HepG2 (cell line): ENCODE measurements at regions not wholly inside any gene's neighbourhood (a gene's known extent, or its start where the extent isn't known, plus 50 kb on each side); places are given as distances from the start of the nearest gene placed in this dataset.

Experiments used
- ATAC-seq: fragments of 200-7000 bp; cut with Tn5 transposase; 3 replicates; pipeline ENCODE4 v1.9.1; 2020; ENCODE audit warnings: mild to moderate bottlenecking, moderate library complexity
- BruUV-seq: library from RNA; stranded (reverse); fragments of 400-500 nt; replicated peaks from 2 replicates; lab custom pipeline; 2021; lab: Mats Ljungman, UMichigan
- CTCF ChIA-PET: fragments of 300-600 bp; formaldehyde crosslinking; extraction: SDS; loops from one replicate; lab custom pipeline; 2021; ENCODE audit warnings: low total read pairs, inconsistent platforms, low intra/inter-chr PET ratio; lab: Yijun Ruan, JAX
- POLR2A ChIA-PET: fragments of 350-600 bp; sonication (Branson Sonifier 250); formaldehyde crosslinking; loops from one replicate; lab custom pipeline; 2020; ENCODE audit warnings: antibody characterized with exemption, inconsistent platforms; lab: Yijun Ruan, JAX
- DNase-seq: peaks from one replicate; pipeline ENCODE4 v3.0.0-alpha.2; 2015; ENCODE audit warnings: low spot score
- FAIRE-seq: peaks from 3 replicates; lab custom pipeline; 2011; peaks lifted over from hg19 to GRCh38; lab: Jason Lieb, UNC
- H2AFZ ChIP-seq: one replicate; pipeline ENCODE4 v1.6.1; 2011; ENCODE audit warnings: low read length, inconsistent platforms
- H3K27ac ChIP-seq: fragments of 300-600 bp; 3 replicates; pipeline ENCODE4 v1.8.0; 2011; ENCODE audit warnings: mixed run types, mild to moderate bottlenecking, mixed read lengths, low read length, inconsistent platforms; ENCODE audit not compliant: insufficient read depth; ENCODE audit errors: extremely low read length
- H3K27me3 ChIP-seq, 2 experiments: fragments of 200-600 bp in 1 of 2; 2 replicates in 1 of 2; 3 replicates in 1 of 2; pipeline versions ENCODE4 v1.6.0 to v1.8.0; 2011; ENCODE audit warnings: low read length in 2 of 2, mild to moderate bottlenecking in 2 of 2, moderate library complexity in 2 of 2, inconsistent platforms in 1 of 2; ENCODE audit not compliant: insufficient read depth in 2 of 2, control insufficient read depth in 1 of 2
- H3K36me3 ChIP-seq, 2 experiments: fragments of 200-600 bp in 1 of 2; replicated peaks in 1 of 2; 2 replicates in 1 of 2; 3 replicates in 1 of 2; pipeline versions ENCODE4 v1.5.1 to v1.8.0; 2011; ENCODE audit warnings: low read length in 2 of 2, inconsistent platforms in 1 of 2; ENCODE audit not compliant: insufficient read depth in 2 of 2, control insufficient read depth in 1 of 2
- H3K4me1 ChIP-seq: 2 replicates; pipeline ENCODE4 v1.5.1; 2012; ENCODE audit warnings: low read length, inconsistent platforms; ENCODE audit not compliant: insufficient read depth
- H3K4me2 ChIP-seq: 2 replicates; pipeline ENCODE4 v1.6.0; 2011; ENCODE audit warnings: low read depth, low read length, inconsistent platforms
- H3K4me3 ChIP-seq, 3 experiments: fragments of 200-600 bp in 1 of 3; sonication (generic), shearing (Covaris generic) in 1 of 3; replicated peaks in 1 of 3; 2 replicates each; pipeline ENCODE4 v1.5.1; 2011 to 2016; ENCODE audit warnings: low read length in 3 of 3, inconsistent platforms in 2 of 3, low read depth in 2 of 3, mild to moderate bottlenecking in 2 of 3, control low read depth in 1 of 3, mixed read lengths in 1 of 3; ENCODE audit not compliant: insufficient read depth in 1 of 3
- H3K79me2 ChIP-seq: one replicate; pipeline ENCODE4 v1.6.1; 2011; ENCODE audit warnings: low read length, inconsistent platforms; ENCODE audit not compliant: insufficient read depth
- H3K9ac ChIP-seq: 2 replicates; pipeline ENCODE4 v1.6.0; 2011; ENCODE audit warnings: mild to moderate bottlenecking, low read depth, low read length, inconsistent platforms; ENCODE audit not compliant: insufficient read depth
- H3K9me3 ChIP-seq: 2 replicates; pipeline ENCODE4 v1.5.1; 2012; ENCODE audit warnings: mild to moderate bottlenecking, low read length
- H4K20me1 ChIP-seq: 2 replicates; pipeline ENCODE4 v1.6.0; 2011; ENCODE audit warnings: inconsistent platforms, mild to moderate bottlenecking, low read length, moderate library complexity; ENCODE audit not compliant: insufficient read depth
- HMGA1 ChIP-seq: sonication (generic); formaldehyde crosslinking; conservative IDR thresholded peaks from 2 replicates; pipeline ENCODE4 v1.4.0; 2020; ENCODE audit warnings: missing genetic modification reagents
- NKX3-1 ChIP-seq: sonication (generic); formaldehyde crosslinking; IDR thresholded peaks from 2 replicates; pipeline ENCODE4 v1.5.0; 2020; ENCODE audit warnings: missing genetic modification reagents
- SIX4 ChIP-seq: sonication (generic); formaldehyde crosslinking; IDR thresholded peaks from 2 replicates; pipeline ENCODE4 v1.4.0; 2020; ENCODE audit warnings: missing genetic modification reagents
- ZMYM2 ChIP-seq: sonication (generic); formaldehyde crosslinking; IDR thresholded peaks from 2 replicates; pipeline ENCODE4 v1.8.0; 2022; ENCODE audit warnings: mild to moderate bottlenecking, missing genetic modification reagents
- ZMYM3 ChIP-seq: sonication (generic); formaldehyde crosslinking; IDR thresholded peaks from 2 replicates; pipeline ENCODE4 v1.5.1; 2020; ENCODE audit warnings: mild to moderate bottlenecking, missing genetic modification reagents
- ZNF263 ChIP-seq: sonication (generic); formaldehyde crosslinking; IDR thresholded peaks from 2 replicates; pipeline ENCODE4 v1.4.0; 2020; ENCODE audit warnings: missing genetic modification reagents
- ZNF552 ChIP-seq: sonication (generic); formaldehyde crosslinking; IDR thresholded peaks from 2 replicates; pipeline ENCODE4 v1.9.0; 2022; ENCODE audit warnings: missing genetic modification reagents, mild to moderate bottlenecking, borderline replicate concordance
- ZNF598 ChIP-seq: sonication (generic); formaldehyde crosslinking; IDR thresholded peaks from 2 replicates; pipeline ENCODE4 v1.5.1; 2020; ENCODE audit warnings: mild to moderate bottlenecking, missing genetic modification reagents, borderline replicate concordance
- ZNF772 ChIP-seq: sonication (generic); formaldehyde crosslinking; IDR thresholded peaks from 2 replicates; pipeline ENCODE4 v1.5.0; 2020; ENCODE audit warnings: mild to moderate bottlenecking, missing genetic modification reagents
- ZNF816 ChIP-seq: sonication (generic); formaldehyde crosslinking; IDR thresholded peaks from 2 replicates; pipeline ENCODE4 v1.8.0; 2022; ENCODE audit warnings: missing genetic modification reagents, mild to moderate bottlenecking, borderline replicate concordance
- ZNF879 ChIP-seq: sonication (generic); formaldehyde crosslinking; IDR thresholded peaks from 2 replicates; pipeline ENCODE4 v1.8.1; 2023; ENCODE audit warnings: missing genetic modification reagents
- WGBS: methylation state at CpG from one replicate; pipeline ENCODE4 v1.1.6; 2017; ENCODE audit warnings: low lambda C conversion rate; 5-methylcytosine and 5-hydroxymethylcytosine counted together
- in situ Hi-C: cut with HindIII; loops from 2 replicates; pipeline ENCODE4 v1.10.0; 2017; ENCODE audit warnings: low pct_unique_long_range_greater_than_20kb; ENCODE audit not compliant: extremely low pct_ligation_motif_present
- intact Hi-C: fragments of 100-400 bp; cut with micrococcal nuclease; formaldehyde crosslinking; loops from one replicate; pipeline ENCODE4 v1.10.0; 2022; ENCODE audit not compliant: unreplicated experiment
- TF ChIP-seq, protein P1 (sequence below), 2 experiments: sonication (generic) in 1 of 2; formaldehyde crosslinking in 1 of 2; IDR thresholded peaks; 2 replicates each; pipeline versions ENCODE4 v1.4.0 to v1.6.1; 2018 to 2020; ENCODE audit warnings: missing genetic modification reagents in 2 of 2, borderline replicate concordance in 1 of 2, low read depth in 1 of 2, mild to moderate bottlenecking in 1 of 2, missing biosample characterization in 1 of 2
- TF ChIP-seq, protein P2 (sequence below): sonication (generic); formaldehyde crosslinking; IDR thresholded peaks from 2 replicates; pipeline ENCODE4 v1.4.0; 2020; ENCODE audit warnings: mild to moderate bottlenecking, low read depth, missing genetic modification reagents
- TF ChIP-seq, protein P3 (sequence below): sonication (generic); formaldehyde crosslinking; conservative IDR thresholded peaks from 2 replicates; pipeline ENCODE4 v1.4.0; 2020; ENCODE audit warnings: missing genetic modification reagents

DNA sequence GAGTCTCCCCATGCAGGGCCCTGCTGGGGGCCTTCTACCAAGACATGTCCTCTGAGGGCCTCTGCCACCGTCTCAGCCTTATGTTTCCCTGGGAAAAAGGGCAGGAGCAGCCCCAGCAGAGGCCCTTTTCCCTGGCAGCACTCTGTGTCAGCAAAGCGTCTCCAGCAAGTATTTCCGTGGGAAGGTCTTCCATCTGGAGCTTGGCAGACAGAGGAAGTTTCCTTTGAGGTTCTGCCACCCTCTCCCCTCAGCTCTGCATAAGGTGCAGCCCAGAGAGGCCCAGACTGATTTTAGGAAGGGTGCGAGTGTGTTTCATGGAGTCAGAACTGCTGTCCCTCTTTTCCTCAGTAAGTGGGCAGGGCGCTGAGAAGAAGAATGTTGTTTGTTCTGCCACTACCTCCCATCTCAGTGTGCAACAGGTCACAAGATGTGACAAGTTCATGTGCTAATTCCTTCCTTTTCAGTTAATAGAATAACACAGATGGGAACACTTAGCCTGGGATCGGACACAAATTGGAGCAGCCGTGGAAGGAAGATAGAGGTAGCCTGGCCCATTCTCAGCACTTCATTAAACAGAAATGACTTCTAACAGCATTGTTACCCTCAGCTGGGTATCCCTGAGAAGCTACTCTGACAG lies 784.4 kb downstream of the MAFB start:
- no peak for ATAC-seq
- Histone ChIP-seq H3K9ac (no peak overlapping the region), H3K9me3 (peaks cover 96% of the 10 kb centered on the region), H3K4me3 (no peak overlapping the region), H3K36me3 (no peaks in the 10 kb centered on the region), H3K79me2 (no peaks in the 10 kb centered on the region), H3K27me3 (no peaks in the 10 kb centered on the region), H2AFZ (no peak overlapping the region), H3K4me2 (no peak overlapping the region), H4K20me1 (no peaks in the 10 kb centered on the region), H3K27ac (no peak overlapping the region), H3K4me1 (no peaks in the 10 kb centered on the region)
- ChIA-PET CTCF (no interaction called here), POLR2A (no interaction called here)
- BruUV-seq, result no TSS peak
- FAIRE-seq, result no peak
- TF ChIP-seq SIX4 (CRISPR knock-in tag), result no peak
- TF ChIP-seq ZMYM2, result no peak
- TF ChIP-seq ZNF772 (CRISPR knock-in tag), result no peak
- TF ChIP-seq HMGA1 (CRISPR knock-in tag), result no peak
- no peak for TF ChIP-seq NKX3-1 (CRISPR knock-in tag)
- TF ChIP-seq, protein P1, sequence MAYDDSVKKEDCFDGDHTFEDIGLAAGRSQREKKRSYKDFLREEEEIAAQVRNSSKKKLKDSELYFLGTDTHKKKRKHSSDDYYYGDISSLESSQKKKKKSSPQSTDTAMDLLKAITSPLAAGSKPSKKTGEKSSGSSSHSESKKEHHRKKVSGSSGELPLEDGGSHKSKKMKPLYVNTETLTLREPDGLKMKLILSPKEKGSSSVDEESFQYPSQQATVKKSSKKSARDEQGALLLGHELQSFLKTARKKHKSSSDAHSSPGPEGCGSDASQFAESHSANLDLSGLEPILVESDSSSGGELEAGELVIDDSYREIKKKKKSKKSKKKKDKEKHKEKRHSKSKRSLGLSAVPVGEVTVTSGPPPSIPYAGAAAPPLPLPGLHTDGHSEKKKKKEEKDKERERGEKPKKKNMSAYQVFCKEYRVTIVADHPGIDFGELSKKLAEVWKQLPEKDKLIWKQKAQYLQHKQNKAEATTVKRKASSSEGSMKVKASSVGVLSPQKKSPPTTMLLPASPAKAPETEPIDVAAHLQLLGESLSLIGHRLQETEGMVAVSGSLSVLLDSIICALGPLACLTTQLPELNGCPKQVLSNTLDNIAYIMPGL (CRISPR knock-in tag; IDR thresholded peaks at IDR 0.05; ENCODE audit: borderline replicate concordance in 1 of 2, low read depth in 1 of 2), result no peak
- TF ChIP-seq ZNF552 (CRISPR knock-in tag), result no peak
- no peak for TF ChIP-seq ZNF598
- TF ChIP-seq, protein P2, sequence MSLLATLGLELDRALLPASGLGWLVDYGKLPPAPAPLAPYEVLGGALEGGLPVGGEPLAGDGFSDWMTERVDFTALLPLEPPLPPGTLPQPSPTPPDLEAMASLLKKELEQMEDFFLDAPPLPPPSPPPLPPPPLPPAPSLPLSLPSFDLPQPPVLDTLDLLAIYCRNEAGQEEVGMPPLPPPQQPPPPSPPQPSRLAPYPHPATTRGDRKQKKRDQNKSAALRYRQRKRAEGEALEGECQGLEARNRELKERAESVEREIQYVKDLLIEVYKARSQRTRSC, result no peak
- TF ChIP-seq, protein P3, sequence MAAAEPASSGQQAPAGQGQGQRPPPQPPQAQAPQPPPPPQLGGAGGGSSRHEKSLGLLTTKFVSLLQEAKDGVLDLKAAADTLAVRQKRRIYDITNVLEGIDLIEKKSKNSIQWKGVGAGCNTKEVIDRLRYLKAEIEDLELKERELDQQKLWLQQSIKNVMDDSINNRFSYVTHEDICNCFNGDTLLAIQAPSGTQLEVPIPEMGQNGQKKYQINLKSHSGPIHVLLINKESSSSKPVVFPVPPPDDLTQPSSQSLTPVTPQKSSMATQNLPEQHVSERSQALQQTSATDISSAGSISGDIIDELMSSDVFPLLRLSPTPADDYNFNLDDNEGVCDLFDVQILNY, result no peak
- TF ChIP-seq ZNF816, result no peak
- TF ChIP-seq ZMYM3 (CRISPR knock-in tag), result no peak
- TF ChIP-seq ZNF879, result no peak
- TF ChIP-seq ZNF263, result no peak
- intact Hi-C loops, result no loop called here
- WGBS, result 18% methylated on average over 6 of the region's 7 CpGs
- in situ Hi-C loops, result no loop called here
- no peak for DNase-seq
